ENCODE measurements at regions not wholly inside any gene's neighbourhood (a gene's known extent, or its start where the extent isn't known, plus 50 kb on each side); places are given as distances from the start of the nearest gene placed in this dataset.

- no peak for DNase-seq
- H3K4me3 ChIP-seq (ENCODE audit: low read length in 3 of 3), result no peak overlapping the region
- FAIRE-seq, result no peak
- TF ChIP-seq CTCF (IDR thresholded peaks at IDR 0.05; ENCODE audit: borderline replicate concordance, extremely low read depth, insufficient read depth), result no peak
- no peak overlapping the region for H3K9ac ChIP-seq (ENCODE audit: low read length in 3 of 3)
- intact Hi-C loops (cut with DNase I), result no loop called here
- no peaks in the 10 kb centered on the region for H3K4me1 ChIP-seq (ENCODE audit: control insufficient read depth in 2 of 3, insufficient read depth in 2 of 3, low read depth in 1 of 3, low read length in 3 of 3)
- no peak overlapping the region for H3K27ac ChIP-seq (ENCODE audit: low read depth in 2 of 2, low read length in 2 of 2)
- H3K27me3 ChIP-seq (ENCODE audit: control insufficient read depth, insufficient read depth, low read length), result no peaks in the 10 kb centered on the region
- no peaks in the 10 kb centered on the region for H3K36me3 ChIP-seq (ENCODE audit: control insufficient read depth in 2 of 3, insufficient read depth in 3 of 3, low read length in 3 of 3)
- no peaks in the 10 kb centered on the region for H3K9me3 ChIP-seq (ENCODE audit: control insufficient read depth in 2 of 3, insufficient read depth in 1 of 3, low read length in 3 of 3)
These were observed 87.6 kb upstream of the TSPAN7 start for GRCh38 chrX:38473701-38474100.

- Histone ChIP-seq H3K9ac (ENCODE audit: low read length in 3 of 3) (no peak overlapping the region), H3K27ac (ENCODE audit: low read depth in 2 of 2, low read length in 2 of 2) (no peak overlapping the region), H3K4me3 (ENCODE audit: low read length in 3 of 3) (no peak overlapping the region), H3K27me3 (ENCODE audit: control insufficient read depth, insufficient read depth, low read length) (no peaks in the 10 kb centered on the region), H3K36me3 (ENCODE audit: control insufficient read depth in 2 of 3, insufficient read depth in 3 of 3, low read length in 3 of 3) (no peaks in the 10 kb centered on the region), H3K9me3 (ENCODE audit: control insufficient read depth in 2 of 3, insufficient read depth in 1 of 3, low read length in 3 of 3) (no peaks in the 10 kb centered on the region), H3K4me1 (ENCODE audit: control insufficient read depth in 2 of 3, insufficient read depth in 2 of 3, low read depth in 1 of 3, low read length in 3 of 3) (no peaks in the 10 kb centered on the region)
- DNase-seq, result no peak
- TF ChIP-seq CTCF (IDR thresholded peaks at IDR 0.05; ENCODE audit: borderline replicate concordance, extremely low read depth, insufficient read depth), result no peak
- intact Hi-C loops (cut with DNase I), result no loop called here
- FAIRE-seq, result no peak
These were observed 86.8 kb upstream of the TSPAN7 start for GRCh38 chrX:38474543-38474942.

GRCh38 chrX:38482183-38482582, 79.2 kb upstream of the TSPAN7 start:
- H3K9me3 ChIP-seq (ENCODE audit: control insufficient read depth in 2 of 3, insufficient read depth in 1 of 3, low read length in 3 of 3), result no peaks in the 10 kb centered on the region
- no peaks in the 10 kb centered on the region for H3K4me1 ChIP-seq (ENCODE audit: control insufficient read depth in 2 of 3, insufficient read depth in 2 of 3, low read depth in 1 of 3, low read length in 3 of 3)
- no peak for TF ChIP-seq CTCF (IDR thresholded peaks at IDR 0.05; ENCODE audit: borderline replicate concordance, extremely low read depth, insufficient read depth)
- FAIRE-seq (no peak), DNase-seq (no peak)
- H3K27me3 ChIP-seq (ENCODE audit: control insufficient read depth, insufficient read depth, low read length), result no peaks in the 10 kb centered on the region
- no peak overlapping the region for H3K27ac ChIP-seq (ENCODE audit: low read depth in 2 of 2, low read length in 2 of 2)
- no peak overlapping the region for H3K4me3 ChIP-seq (ENCODE audit: low read length in 3 of 3)
- H3K9ac ChIP-seq (ENCODE audit: low read length in 3 of 3), result no peak overlapping the region
- intact Hi-C loops (cut with DNase I), result no loop called here
- H3K36me3 ChIP-seq (ENCODE audit: control insufficient read depth in 2 of 3, insufficient read depth in 3 of 3, low read length in 3 of 3), result no peaks in the 10 kb centered on the region

All from kidney (tissue), 13 donors.